ENCODE measurements at regions not wholly inside any gene's neighbourhood (a gene's known extent, or its start where the extent isn't known, plus 50 kb on each side); places are given as distances from the start of the nearest gene placed in this dataset.

GRCh38 chr3:74347563-74348268 is 266.7 kb downstream of the CNTN3 start:
- DNase-seq (ENCODE audit: low spot score): no peak

- DNase-seq (ENCODE audit: low spot score): no peak
These were observed 267.6 kb downstream of the CNTN3 start for GRCh38 chr3:74346896-74347295.

DNA sequence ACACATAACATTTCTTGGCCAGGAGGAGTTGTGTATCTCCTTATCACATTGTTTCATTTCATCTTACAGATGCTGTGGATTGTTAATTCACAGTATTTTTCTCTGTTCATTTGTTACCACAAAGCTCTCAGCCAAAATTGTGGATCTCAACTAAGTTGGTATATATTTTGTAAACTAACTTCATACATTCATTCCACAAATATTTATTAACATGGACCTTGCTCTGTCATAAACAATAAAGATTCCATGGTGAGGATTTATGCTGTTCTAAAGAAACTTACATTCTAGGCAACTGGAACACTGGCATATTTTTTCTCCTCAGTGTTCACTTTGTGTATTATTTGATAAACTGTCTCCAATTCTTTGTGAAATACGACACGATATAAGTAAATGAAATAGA is 268.8 kb downstream of the CNTN3 start:
- DNase-seq (ENCODE audit: low spot score): no peak

DNA sequence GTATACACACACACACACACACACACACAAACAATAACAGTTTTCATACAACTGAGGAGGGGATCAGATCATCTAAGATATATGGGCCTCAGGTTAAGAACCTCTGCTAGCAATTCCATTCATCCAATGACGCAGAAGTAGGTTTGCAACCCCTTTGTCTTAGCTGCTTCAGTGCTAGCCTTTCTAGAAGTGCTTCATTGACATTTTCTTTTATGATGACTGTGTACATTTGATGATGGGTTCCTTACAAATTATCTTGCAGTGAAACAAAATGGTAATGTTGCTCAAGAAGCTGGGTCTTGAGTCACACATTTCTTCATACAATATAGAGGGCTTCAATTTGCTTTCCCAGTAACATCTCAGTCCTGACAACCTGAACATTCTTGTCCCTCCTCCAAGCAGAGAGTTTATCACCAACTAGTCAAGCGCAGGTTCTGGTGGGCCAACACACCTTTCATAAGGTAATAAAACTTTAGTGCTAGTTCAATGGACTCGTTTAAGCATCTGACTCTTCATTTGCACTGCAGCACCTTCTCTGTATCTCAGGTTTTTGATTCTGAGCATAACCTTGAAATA is 269.5 kb downstream of the CNTN3 start:
- DNase-seq (ENCODE audit: low spot score): no peak

DNA sequence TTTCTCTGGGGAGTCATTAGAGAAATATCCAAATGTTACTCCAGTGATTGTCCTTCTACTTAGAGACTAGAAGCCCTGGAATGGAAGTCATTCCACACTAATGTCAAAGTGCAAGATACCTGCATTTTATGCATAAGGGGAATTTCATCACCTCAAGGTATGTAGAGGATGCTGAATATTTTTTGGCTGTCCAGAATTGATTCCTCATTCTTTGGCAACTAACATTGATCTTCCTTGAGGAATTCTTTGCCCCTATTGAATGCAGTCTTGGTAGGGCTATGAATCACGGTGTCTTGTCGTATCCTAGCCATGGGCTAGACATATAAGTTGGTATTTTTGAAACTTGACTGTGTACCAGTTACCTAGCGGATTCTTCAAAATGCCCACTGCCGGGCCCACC is 271.1 kb downstream of the CNTN3 start:
- no peak for DNase-seq (ENCODE audit: low spot score)

DNA sequence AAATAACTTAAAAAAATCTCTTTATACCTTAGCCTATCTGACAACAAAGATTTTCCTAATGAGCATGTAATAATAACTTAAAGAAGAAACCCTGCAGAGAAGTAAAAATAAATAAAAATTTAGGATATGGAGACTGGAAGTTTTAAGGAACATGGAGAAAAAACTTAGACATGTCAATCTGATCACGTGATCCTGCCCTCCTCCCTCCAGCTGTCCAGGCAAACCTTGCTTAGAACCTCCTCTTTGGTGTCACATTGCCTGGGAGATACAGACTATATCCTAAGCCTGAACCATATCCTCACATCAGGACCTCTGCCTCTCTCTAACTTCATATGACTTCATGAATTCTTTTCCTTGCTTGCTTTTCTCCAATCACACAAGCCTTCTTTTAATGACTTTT is 275.5 kb downstream of the CNTN3 start:
- no peak for DNase-seq (ENCODE audit: low spot score)

DNA sequence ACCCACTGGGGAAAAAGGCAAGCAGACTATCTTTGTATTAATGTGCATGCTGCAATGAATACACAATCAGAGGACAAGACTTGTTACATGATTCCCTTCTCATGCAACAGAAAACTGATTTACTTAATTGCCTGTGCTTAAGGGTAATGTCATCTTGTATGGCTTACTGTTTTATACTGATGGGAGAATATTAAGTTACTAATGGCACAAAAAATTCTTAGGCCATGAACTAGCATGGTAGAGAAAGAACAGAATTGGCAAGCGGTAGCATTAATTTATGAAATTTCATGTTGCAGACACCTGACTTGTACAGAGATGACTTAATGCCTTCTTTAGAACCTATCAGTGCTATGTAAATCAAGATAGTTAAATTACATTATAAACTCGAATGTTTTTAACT is 282.3 kb downstream of the CNTN3 start:
- DNase-seq (ENCODE audit: low spot score): no peak

DNA sequence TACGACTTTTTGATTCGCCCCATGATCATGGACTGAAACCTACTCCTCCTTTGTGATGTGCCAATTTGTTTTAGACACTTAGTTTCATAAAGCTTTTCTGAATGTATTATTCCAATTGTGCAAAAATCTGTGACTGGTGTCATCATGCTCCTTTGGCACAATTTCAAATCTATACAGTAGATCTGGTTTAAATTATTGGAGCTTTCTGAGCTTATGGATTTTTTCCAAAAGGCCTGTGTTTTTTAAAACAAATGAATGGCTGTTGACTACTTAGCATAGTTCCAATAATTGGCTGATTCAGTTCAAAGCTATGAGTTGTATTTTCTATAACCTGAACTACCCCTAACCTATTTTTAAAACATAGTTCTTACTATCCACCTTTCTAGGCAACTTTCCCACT is 282.7 kb downstream of the CNTN3 start:
- no peak for DNase-seq (ENCODE audit: low spot score)

DNA sequence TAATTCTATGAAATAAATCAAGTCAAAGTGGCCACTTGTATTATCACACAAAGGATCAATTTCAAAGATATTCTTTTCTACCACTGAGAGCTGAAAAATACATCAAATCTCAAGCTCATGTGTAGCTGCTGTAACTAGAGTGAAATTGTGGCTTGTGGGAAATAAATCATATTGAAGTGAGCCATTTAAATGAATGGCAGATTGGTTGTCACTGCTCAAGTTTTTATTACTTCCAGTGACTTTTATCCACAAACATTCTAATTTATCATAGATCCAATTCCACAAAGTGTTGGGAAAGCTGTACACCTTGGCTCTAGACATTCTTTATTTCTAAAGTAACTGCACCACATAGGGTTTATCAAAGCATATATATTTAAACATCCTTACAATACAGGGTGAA is 285.4 kb downstream of the CNTN3 start:
- no peak for DNase-seq (ENCODE audit: low spot score)

DNA sequence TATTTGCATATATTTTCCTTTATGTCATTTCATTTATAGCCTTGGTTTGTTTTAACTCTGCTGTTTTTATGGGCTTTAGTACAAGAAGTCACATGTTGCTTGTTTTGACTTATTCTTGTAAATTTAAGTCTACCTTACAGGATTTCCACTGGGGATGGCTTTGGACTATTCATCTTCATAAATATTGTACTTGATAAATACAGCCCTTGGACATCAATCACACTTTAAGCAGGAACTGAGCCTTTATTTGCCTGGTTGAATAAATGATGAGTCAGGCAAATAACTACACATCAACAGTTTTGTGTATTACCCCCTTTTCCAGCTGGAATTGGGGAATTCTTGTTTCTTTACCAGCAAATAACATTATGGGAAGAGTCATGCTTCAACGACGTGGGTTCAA is 286.0 kb downstream of the CNTN3 start:
- no peak for DNase-seq (ENCODE audit: low spot score)

DNA sequence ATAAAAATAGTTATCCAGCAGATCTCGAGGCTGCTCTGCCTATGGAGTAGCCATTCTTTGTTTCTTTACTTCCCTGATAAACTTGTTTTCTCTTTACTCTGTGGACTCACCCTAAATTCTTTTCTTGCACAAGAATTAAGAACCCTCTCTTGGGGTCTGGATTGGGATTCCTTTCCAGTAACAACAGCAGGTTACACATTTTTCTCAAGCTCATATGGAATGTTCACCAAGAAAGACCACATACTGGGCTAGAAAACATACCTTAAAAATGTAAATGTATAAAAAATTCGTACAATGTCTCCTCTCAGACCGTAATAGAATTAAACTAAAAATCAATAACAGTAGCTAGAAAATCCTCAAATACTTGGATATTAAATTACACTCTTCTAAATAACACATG is 299.2 kb downstream of the CNTN3 start:
- DNase-seq (ENCODE audit: low spot score): no peak

GRCh38 chr3:74314696-74315095 is 299.8 kb downstream of the CNTN3 start:
- DNase-seq (ENCODE audit: low spot score): no peak

DNA sequence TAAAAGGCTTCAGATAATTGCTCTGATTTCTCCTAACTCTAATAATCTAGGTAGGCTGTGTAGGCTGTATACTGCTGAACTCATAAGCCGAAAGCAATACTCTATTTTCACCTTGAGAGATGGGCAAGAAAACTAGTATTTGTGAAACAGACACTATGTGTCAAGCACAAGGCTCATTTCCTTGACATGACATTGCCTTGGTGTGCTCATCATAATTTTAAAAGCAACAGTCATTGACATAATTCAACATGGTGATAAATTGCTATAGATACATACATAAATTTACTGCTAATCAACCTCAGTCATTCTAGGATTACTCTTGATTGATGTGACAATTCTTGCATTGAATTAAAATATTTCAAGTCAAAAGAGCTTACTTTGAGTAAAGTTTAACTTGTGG is 304.7 kb downstream of the CNTN3 start:
- no peak for DNase-seq (ENCODE audit: low spot score)

DNA sequence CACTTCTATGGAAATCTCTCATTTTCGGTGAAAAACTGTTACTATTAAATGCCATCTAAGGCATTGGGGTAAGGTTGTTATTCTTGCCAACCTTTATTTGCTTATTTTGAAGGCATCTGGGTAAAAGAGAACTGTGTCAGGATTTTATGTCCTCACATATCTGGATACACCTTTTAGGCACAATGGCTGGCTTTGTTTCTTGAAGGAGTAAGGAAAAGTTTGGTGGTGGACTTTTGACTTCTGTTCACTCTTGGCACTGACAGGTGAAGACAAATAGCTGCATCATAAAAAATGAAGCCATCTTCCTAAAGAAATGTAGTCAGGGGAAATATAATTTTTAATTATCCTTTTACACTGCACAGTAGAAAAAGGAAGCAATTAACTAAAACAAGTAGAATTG is 310.0 kb downstream of the CNTN3 start:
- DNase-seq (ENCODE audit: low spot score): no peak

GRCh38 chr3:74303711-74304110 is 310.7 kb downstream of the CNTN3 start:
- no peak for DNase-seq (ENCODE audit: low spot score)

GRCh38 chr3:74302969-74303368 is 311.5 kb downstream of the CNTN3 start:
- peak; percentile 43 for DNase-seq (ENCODE audit: low spot score)

- DNase-seq (ENCODE audit: low spot score): no peak
These were observed 312.2 kb downstream of the CNTN3 start for GRCh38 chr3:74302281-74302680.

DNA sequence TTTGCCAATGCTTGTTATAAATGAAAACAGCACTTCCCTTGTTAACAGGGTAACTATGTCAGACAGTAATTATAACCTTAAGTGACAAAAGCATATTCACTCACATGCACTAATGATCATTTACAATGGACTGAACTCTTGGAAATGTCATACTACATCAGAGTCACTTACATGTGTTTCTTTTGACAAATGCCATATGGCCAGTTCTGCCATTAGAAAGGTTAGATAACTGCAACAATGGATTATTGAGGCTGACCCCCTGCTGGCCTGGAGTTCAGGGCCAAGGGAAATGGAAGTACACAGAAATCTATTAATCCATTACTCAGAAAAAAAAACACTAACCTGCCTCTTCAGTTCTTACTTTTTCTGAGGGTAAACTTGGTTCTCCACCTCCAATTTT is 313.4 kb downstream of the CNTN3 start:
- no peak for DNase-seq (ENCODE audit: low spot score)

GRCh38 chr3:74295479-74295878 is 319.0 kb downstream of the CNTN3 start:
- DNase-seq (ENCODE audit: low spot score): no peak

GRCh38 chr3:74288761-74289160 is 325.7 kb downstream of the CNTN3 start:
- no peak for DNase-seq (ENCODE audit: low spot score)

DNA sequence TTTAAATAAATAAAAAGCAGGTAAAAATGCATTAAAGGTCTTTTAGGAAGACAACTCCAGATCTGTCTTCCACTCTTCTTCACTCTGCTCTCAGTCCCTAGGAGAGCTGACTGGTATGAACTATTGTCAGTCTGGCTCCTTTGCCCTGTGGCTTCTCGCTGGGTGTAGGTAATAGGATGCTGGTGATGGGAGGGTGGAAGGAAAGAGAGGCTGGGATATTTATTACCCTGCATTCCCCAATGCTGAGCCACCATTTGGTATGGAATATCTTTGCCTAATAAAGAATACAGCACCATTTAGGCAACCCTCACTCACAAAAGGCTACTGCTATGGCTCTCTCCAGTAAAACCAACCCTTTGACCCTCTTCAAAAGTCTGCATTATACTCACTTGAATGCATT is 326.9 kb downstream of the CNTN3 start:
- DNase-seq (ENCODE audit: low spot score): no peak

- no peak for DNase-seq (ENCODE audit: low spot score)
These were observed 332.3 kb downstream of the CNTN3 start for GRCh38 chr3:74282202-74282601.

DNA sequence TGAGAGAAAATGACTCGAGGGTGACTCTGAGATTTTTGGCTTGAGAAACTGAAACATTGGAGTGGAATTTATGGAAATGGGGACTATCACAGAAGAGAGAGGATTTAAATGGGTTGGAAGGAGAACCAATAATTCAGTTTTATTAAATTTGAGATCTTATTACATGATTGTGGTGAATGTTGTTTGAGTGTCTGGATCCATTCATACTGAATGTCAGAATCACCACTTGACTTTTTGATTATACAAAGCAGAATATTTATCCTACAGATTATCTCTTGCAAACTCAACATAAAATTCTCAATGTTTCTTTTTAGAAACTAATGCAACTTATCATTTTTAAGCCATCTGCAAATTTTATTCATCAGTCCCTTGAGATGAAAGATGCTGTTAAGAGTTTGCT is 332.8 kb downstream of the CNTN3 start:
- no peak for DNase-seq (ENCODE audit: low spot score)

Measured in ecto neural progenitor cell (in vitro differentiated cells).